ENCODE measurements at regions not wholly inside any gene's neighbourhood (a gene's known extent, or its start where the extent isn't known, plus 50 kb on each side); places are given as distances from the start of the nearest gene placed in this dataset.

DNA sequence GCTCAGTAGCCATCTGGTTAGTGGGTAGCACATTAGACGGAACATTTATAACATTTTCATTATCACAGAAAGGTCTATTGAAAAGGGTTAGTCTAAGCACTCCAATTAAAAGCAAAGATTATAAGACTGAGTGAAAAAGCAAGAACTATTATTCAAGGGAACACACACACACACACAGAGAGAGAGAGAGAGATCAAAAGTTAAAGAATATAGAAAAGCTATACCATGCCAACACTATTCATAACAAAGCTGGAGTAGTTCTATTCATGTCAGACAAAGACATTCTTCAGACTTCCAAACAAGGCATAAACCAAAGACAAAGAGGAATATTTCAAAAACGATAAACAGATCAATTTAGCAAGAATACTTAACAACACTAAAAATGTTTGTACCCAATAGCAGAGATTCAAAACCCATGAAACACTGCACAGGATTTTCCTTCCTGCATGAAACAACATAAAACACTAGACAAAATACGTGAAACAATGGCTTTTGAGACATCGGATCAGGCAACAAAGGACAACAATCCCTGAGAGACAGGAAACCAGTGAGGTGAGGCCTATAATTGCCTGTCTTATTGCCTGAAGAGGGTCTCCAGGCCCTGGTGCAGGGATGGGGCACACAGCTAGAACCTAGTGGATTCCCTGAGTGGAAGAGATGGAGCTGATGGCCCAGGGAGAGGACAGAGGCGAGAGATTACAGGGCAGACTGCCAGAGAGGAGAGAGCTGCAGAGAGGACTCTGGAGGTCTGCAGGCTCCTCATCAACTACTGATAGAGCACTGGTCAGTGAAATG is 83.6 kb upstream of the NPAS2 start:
- Histone ChIP-seq H3K27me3 (no peaks in the 10 kb centered on the region), H3K36me3 (no peaks in the 10 kb centered on the region), H3K4me3 (no peak overlapping the region), H3K9me3 (no peaks in the 10 kb centered on the region), H3K4me1 (no peaks in the 10 kb centered on the region), H3K27ac (no peak overlapping the region)
- ATAC-seq = no peak
- WGBS, 2 donors = 90 to 93% methylated on average over 5 of the region's 5 CpGs
- no peak for DNase-seq
- no peak for FAIRE-seq
- TF ChIP-seq CTCF (IDR thresholded peaks at IDR 0.05) = no peak
- intact Hi-C loops (cut with DNase I) = loop anchor here in 1 of 3 donors (10.0 kb wide), 1 partner anchor 248 kb away; no protein-coding TSS in a partner anchor

GRCh38 chr2:100739735-100740432 is 80.1 kb upstream of the NPAS2 start:
- FAIRE-seq = no peak
- WGBS, 2 donors = 88 to 91% methylated on average over 8 of the region's 8 CpGs
- TF ChIP-seq CTCF (IDR thresholded peaks at IDR 0.05) = no peak
- Histone ChIP-seq H3K36me3 (no peaks in the 10 kb centered on the region), H3K4me1 (no peaks in the 10 kb centered on the region), H3K27me3 (no peaks in the 10 kb centered on the region), H3K27ac (no peak overlapping the region), H3K9me3 (no peaks in the 10 kb centered on the region), H3K4me3 (no peak overlapping the region)
- intact Hi-C loops (cut with DNase I) = loop anchor here in 1 of 3 donors (10.0 kb wide), 1 partner anchor 245 kb away; no protein-coding TSS in a partner anchor
- no peak for ATAC-seq
- DNase-seq = no peak

- Histone ChIP-seq H3K9me3 (no peaks in the 10 kb centered on the region), H3K27ac (no peak overlapping the region), H3K4me1 (no peaks in the 10 kb centered on the region), H3K36me3 (no peaks in the 10 kb centered on the region), H3K27me3 (no peaks in the 10 kb centered on the region), H3K4me3 (no peak overlapping the region)
- ATAC-seq (no peak), FAIRE-seq (no peak), DNase-seq (no peak)
- 94 to 97% methylated on average over 1 of the region's 1 CpG for WGBS, 2 donors
- TF ChIP-seq CTCF (IDR thresholded peaks at IDR 0.05) = no peak
- intact Hi-C loops (cut with DNase I) = no loop called here
Measured at GRCh38 chr2:100741880-100742276, 78.1 kb upstream of the NPAS2 start.

- intact Hi-C loops (cut with DNase I) = no loop called here
- DNase-seq (peak in 1 of 6 donors; percentile 5), ATAC-seq (peak in 3 of 4 donors; percentile 43 to 67 (median 57)), FAIRE-seq (no peak)
- H3K9me3 ChIP-seq = no peaks in the 10 kb centered on the region
- TF ChIP-seq CTCF (IDR thresholded peaks at IDR 0.05) = no peak
- no peaks in the 10 kb centered on the region for H3K36me3 ChIP-seq
- 61 to 67% methylated on average over 12 of the region's 12 CpGs for WGBS, 2 donors
- H3K27ac ChIP-seq = peak overlapping the region in 1 of 4 donors; percentile 39
- no peak overlapping the region for H3K4me3 ChIP-seq
- H3K27me3 ChIP-seq = no peaks in the 10 kb centered on the region
- no peaks in the 10 kb centered on the region for H3K4me1 ChIP-seq
Measured at GRCh38 chr2:100742277-100743254, 77.4 kb upstream of the NPAS2 start.
